ENCODE measurements at regions not wholly inside any gene's neighbourhood (a gene's known extent, or its start where the extent isn't known, plus 50 kb on each side); places are given as distances from the start of the nearest gene placed in this dataset.

DNA sequence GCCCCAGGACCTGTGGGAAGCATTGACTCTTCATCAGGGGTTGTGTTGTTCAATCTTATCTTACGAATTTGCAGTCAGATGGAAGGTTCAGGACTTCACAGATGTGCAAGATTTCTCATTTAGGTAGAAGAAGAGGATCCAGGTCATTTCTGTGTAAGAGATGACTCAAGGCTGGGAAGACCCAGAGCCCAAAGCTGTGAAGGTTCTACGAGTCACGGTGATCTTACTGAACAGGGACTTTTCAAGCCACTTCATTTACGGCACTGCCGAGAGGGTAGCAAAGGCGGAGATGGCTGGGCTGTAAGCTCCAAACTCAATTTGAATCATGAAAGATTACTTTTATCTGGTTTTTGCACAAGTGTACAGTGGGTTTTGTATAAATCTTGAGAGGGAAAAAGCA, 228.0 kb upstream of the MEX3C start:
- Mint-ChIP-seq H3K27me3 (ENCODE audit: insufficient read depth) (peaks cover 7% of the 10 kb centered on the region), H3K36me3 (ENCODE audit: low read depth) (no peaks in the 10 kb centered on the region), H3K4me3 (no peak overlapping the region), H3K4me1 (ENCODE audit: low read depth) (no peaks in the 10 kb centered on the region), H3K9me3 (no peaks in the 10 kb centered on the region), H3K27ac (no peak overlapping the region)
- intact Hi-C loops (cut with micrococcal nuclease) = no loop called here
- DNase-seq (ENCODE audit: low spot score) = no peak

DNA sequence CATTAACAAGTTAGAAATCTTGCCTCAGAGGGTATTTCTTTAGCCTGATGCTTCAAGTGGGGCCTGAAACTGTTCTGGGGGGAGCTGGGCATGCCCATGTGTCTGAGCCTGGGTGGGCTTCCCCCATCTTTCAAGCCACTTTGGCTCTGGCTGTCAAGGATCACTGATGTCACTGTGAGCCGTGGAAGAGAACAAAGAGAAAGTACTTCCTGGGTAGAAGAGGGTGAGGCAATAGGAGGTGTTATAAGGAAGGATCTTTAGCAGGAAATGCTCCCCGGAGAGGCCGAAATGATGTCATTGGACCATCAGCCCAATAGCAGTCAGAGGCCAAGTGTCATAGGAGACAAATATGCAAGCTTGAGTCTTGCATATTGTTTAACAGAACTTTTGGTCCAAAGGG, 228.4 kb upstream of the MEX3C start:
- DNase-seq (ENCODE audit: low spot score) = no peak
- Mint-ChIP-seq H3K36me3 (ENCODE audit: low read depth) (no peaks in the 10 kb centered on the region), H3K9me3 (no peaks in the 10 kb centered on the region), H3K27ac (peak overlapping the region; percentile 25), H3K4me1 (ENCODE audit: low read depth) (no peaks in the 10 kb centered on the region), H3K4me3 (no peak overlapping the region), H3K27me3 (ENCODE audit: insufficient read depth) (peaks cover 8% of the 10 kb centered on the region)
- intact Hi-C loops (cut with micrococcal nuclease) = no loop called here

DNA sequence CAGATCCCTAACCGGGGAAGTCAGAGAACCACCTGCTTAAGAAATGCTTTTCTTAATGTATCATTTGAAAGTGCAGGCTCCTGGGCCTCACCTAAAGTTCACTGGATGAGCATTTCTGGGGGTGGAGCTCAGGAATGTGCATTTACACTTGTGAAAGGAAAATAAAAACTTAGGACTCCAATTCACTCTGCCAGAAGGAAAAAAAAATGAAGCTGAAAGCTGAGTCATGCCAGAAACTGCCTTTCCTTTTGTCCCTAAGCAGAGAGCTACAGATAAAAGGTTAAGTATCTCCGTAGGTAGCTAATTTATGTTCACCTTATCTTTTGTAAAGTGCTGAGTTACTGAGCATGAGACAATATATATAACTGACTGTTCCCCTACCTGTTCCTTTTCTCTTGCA, 229.5 kb upstream of the MEX3C start:
- Mint-ChIP-seq H3K9me3 (no peaks in the 10 kb centered on the region), H3K4me1 (ENCODE audit: low read depth) (no peaks in the 10 kb centered on the region), H3K27me3 (ENCODE audit: insufficient read depth) (peaks cover 8% of the 10 kb centered on the region), H3K27ac (no peak overlapping the region), H3K4me3 (no peak overlapping the region), H3K36me3 (ENCODE audit: low read depth) (no peaks in the 10 kb centered on the region)
- DNase-seq (ENCODE audit: low spot score) = no peak
- intact Hi-C loops (cut with micrococcal nuclease) = no loop called here

DNA sequence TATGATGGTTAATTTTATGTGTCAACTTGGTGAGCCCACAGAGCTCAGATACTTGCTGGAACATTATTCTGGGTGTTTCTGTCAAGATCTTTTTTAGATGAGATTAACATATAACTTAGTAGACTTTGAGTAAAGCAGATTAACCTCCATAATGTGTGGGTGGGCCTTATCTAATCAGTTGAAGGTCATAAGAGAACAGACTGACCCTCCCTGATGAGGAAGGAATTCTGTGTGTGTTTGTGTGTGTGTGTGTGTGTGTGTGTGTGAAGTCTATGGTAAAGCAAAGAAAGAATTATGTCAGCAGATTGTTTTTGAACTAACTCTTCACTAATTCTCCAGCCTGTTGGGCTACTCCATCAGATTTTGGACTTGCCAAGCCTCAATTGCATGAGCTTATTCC, 232.2 kb upstream of the MEX3C start:
- intact Hi-C loops (cut with micrococcal nuclease) = no loop called here
- Mint-ChIP-seq H3K4me3 (no peak overlapping the region), H3K4me1 (ENCODE audit: low read depth) (no peaks in the 10 kb centered on the region), H3K9me3 (no peaks in the 10 kb centered on the region), H3K27ac (no peak overlapping the region), H3K36me3 (ENCODE audit: low read depth) (no peaks in the 10 kb centered on the region), H3K27me3 (ENCODE audit: insufficient read depth) (peaks cover 8% of the 10 kb centered on the region)
- no peak for DNase-seq (ENCODE audit: low spot score)

DNA sequence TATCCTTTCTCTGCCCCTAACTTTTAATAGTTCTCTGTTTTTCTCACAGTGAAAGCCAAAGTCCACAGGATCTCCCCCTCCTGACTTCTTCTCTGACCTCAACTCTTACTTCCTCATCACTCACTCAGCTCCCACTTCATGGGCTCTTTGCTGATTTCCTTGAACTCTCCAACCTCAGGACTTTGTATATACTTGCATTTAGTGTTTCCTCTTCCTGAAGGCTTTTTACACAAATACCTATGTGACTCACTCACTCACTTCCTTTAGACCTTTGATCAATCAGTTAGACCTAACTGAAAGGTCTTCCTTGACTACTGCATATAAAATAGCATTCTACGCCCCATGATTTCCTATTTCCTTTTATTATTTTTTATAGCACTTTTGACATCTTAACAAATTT, 233.1 kb upstream of the MEX3C start:
- no peak for DNase-seq (ENCODE audit: low spot score)
- Mint-ChIP-seq H3K27ac (no peak overlapping the region), H3K4me1 (ENCODE audit: low read depth) (no peaks in the 10 kb centered on the region), H3K4me3 (no peak overlapping the region), H3K9me3 (no peaks in the 10 kb centered on the region), H3K36me3 (ENCODE audit: low read depth) (no peaks in the 10 kb centered on the region), H3K27me3 (ENCODE audit: insufficient read depth) (peaks cover 8% of the 10 kb centered on the region)
- intact Hi-C loops (cut with micrococcal nuclease) = no loop called here

DNA sequence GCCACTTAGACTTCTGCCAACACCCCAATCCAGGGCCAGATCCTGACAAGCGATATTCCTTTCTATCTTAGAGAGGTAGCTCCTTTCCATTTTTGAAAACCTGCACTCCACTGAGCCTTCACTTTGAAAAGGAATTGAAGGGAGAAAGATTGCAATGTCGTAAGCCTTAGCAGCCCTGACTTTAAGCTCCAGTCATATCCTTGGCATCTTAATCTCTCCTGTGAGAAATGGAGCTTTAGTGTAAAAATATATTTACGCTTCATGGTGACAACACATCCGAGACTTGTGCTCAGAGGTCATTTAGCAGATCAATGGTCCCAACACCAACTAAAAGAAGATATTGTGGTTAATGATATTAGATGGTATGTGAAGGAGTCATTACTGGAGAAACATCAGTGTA, 235.8 kb upstream of the MEX3C start:
- H3K36me3 Mint-ChIP-seq (ENCODE audit: low read depth) = no peaks in the 10 kb centered on the region
- no peak for DNase-seq (ENCODE audit: low spot score)
- H3K4me1 Mint-ChIP-seq (ENCODE audit: low read depth) = peaks cover 8% of the 10 kb centered on the region
- H3K9me3 Mint-ChIP-seq = peaks cover 4% of the 10 kb centered on the region
- H3K4me3 Mint-ChIP-seq = no peak overlapping the region
- H3K27me3 Mint-ChIP-seq (ENCODE audit: insufficient read depth) = peaks cover 10% of the 10 kb centered on the region
- H3K27ac Mint-ChIP-seq = no peak overlapping the region
- intact Hi-C loops (cut with micrococcal nuclease) = no loop called here

DNA sequence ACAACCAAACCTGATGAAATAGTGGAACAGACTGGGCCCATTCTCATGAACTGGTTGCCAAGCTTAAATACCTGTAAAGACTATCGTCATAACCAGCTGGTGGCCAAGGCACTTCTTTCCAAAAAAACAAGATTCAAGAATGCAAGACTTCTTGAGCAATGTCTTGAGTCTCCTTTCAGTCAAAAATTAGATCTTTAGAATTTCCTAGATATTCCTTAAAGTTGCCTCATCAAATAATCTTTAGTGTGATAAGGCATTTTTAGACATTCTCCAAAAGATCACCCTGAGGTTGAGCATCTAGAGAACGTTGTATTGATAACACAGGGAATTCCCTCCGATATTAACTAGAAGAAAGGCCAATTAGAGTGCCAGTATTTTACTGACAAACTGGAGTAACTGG, 236.4 kb upstream of the MEX3C start:
- Mint-ChIP-seq H3K4me1 (ENCODE audit: low read depth) (peaks cover 8% of the 10 kb centered on the region), H3K36me3 (ENCODE audit: low read depth) (no peaks in the 10 kb centered on the region), H3K27ac (no peak overlapping the region), H3K4me3 (no peak overlapping the region), H3K27me3 (ENCODE audit: insufficient read depth) (peaks cover 9% of the 10 kb centered on the region), H3K9me3 (peaks cover 4% of the 10 kb centered on the region)
- intact Hi-C loops (cut with micrococcal nuclease) = no loop called here
- DNase-seq (ENCODE audit: low spot score) = no peak

DNA sequence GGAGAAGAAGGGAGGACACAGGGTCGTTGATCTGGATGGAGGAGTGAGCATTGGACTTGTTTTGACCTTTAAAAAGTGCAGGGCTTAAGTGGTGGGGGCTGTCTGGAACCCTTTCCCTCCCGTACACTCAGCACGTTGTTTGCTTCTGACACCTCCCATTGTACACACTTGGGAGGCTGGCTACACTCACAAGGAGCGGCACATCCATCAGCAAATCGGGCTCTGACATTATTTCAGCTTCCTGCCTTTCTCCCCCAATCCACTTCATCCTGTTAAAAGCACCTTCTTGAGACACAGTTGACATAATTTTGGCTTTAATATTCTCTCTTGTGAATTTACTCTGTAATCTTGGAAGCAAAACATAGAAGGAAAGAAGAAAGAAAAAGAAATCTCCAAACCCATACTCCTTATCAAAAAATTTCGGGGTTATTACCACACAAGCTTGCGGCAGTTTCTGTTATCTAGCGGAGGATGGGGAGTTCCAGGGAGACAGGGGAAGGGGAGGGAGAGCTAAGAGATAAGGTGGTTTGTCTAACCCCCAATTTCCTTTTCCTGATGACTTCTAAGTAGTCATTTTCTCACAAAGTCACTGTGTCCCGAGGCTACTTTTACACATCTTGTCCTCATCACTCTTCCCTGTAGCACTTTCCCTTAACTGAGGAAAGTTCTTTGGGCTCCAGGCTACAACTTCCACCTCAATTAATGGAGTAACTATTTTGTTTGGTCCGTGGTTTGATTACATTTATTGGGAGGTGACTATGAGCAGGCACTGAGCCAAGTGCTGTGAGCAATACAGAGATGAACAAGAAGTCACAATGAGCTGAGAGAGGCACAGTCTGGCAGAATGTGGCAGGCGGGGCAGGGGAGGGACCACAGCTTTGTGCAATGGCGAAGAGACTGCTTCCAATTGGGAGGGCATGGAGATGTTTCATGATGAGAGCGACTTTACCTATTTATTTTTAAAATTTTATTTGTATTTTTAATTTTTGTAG, 240.1 kb upstream of the MEX3C start:
- H3K4me1 Mint-ChIP-seq (ENCODE audit: low read depth) = peaks cover 8% of the 10 kb centered on the region
- intact Hi-C loops (cut with micrococcal nuclease) = no loop called here
- H3K27me3 Mint-ChIP-seq (ENCODE audit: insufficient read depth) = peaks cover 6% of the 10 kb centered on the region
- H3K36me3 Mint-ChIP-seq (ENCODE audit: low read depth) = no peaks in the 10 kb centered on the region
- H3K9me3 Mint-ChIP-seq = peaks cover 4% of the 10 kb centered on the region
- H3K4me3 Mint-ChIP-seq = no peak overlapping the region
- H3K27ac Mint-ChIP-seq = no peak overlapping the region
- no peak for DNase-seq (ENCODE audit: low spot score)

DNA sequence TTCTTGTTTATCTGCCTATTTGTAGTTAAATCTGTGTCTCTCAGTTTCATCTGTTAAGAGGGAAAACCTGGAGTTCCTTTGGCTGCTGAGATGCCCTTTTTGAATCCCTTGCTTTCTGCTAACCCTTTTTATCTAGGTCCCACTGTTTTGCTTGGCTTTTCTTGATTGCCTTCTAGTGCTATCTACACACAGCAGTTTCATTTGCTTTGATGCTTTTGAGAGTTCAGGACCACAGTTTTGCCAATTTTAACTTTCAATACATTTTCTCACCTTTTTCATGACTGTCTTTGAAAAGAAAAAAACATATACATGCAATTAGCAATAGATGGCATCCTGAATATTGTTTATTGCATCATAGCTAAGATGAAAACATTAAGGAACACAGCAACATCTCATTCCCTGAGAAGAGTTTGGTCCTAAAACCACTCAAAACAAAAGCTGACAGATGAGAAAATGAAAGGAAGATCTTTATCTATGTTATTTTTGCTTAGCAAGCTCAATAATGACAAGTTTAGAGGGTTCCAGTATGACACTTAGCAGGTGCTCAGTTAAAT, 241.4 kb upstream of the MEX3C start:
- intact Hi-C loops (cut with micrococcal nuclease) = no loop called here
- Mint-ChIP-seq H3K27me3 (ENCODE audit: insufficient read depth) (peaks cover 8% of the 10 kb centered on the region), H3K36me3 (ENCODE audit: low read depth) (no peaks in the 10 kb centered on the region), H3K27ac (no peak overlapping the region), H3K4me3 (no peak overlapping the region), H3K9me3 (peaks cover 4% of the 10 kb centered on the region), H3K4me1 (ENCODE audit: low read depth) (peaks cover 8% of the 10 kb centered on the region)
- no peak for DNase-seq (ENCODE audit: low spot score)

DNA sequence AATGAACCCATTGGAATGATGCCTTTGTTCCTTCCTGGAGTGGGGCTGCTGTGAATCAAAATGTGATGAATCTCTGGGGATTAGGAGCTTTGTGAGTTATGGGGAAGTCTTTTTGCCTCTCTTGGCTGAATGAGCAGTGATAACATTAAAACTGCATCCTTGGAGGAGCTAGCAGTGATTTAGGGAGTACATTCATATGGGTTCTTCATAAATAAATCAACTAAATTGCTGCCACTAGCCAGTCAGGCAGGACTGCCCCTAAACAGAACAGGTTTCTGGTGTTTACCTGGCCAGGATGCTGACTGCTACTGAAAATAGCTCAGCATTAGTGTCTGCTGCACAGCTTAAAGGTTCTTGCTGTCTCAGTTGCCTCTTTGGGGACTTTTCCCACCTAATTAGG, 244.5 kb upstream of the MEX3C start:
- no peak overlapping the region for H3K4me3 Mint-ChIP-seq
- peaks cover 11% of the 10 kb centered on the region for H3K27me3 Mint-ChIP-seq (ENCODE audit: insufficient read depth)
- no peaks in the 10 kb centered on the region for H3K9me3 Mint-ChIP-seq
- no peak for DNase-seq (ENCODE audit: low spot score)
- H3K36me3 Mint-ChIP-seq (ENCODE audit: low read depth) = no peaks in the 10 kb centered on the region
- H3K27ac Mint-ChIP-seq = no peak overlapping the region
- H3K4me1 Mint-ChIP-seq (ENCODE audit: low read depth) = peaks cover 8% of the 10 kb centered on the region
- intact Hi-C loops (cut with micrococcal nuclease) = no loop called here

DNA sequence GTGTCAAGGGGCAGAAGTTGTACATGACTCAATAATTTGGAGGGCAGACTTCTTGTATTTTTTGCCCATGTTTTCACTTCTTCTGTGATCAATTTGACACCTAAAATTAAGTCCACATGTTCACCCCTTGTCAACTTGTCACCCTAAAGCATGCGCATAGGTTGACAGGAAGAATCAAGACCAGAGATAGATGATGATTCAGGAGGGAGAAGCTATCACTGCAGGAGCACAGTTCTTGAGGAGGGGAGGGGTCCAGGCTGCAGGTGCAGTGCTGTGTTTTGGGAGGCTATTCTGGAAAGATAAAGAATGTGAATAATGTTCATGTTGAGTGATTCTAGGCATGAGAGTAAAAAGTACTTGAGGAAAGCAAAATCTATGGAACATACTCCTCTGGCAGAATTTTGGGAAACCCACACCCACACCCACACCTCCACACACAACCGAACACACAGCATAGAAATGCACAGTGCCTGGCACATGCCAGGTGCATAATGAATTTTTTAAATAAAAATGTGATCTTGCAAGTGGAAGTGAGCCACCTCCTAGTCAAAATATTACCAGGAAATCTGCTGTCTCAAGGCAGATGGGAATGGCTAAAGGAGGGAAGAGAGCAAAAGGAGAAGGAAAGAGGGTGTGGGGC, 249.2 kb upstream of the MEX3C start:
- H3K27ac Mint-ChIP-seq = no peak overlapping the region
- no peaks in the 10 kb centered on the region for H3K4me1 Mint-ChIP-seq (ENCODE audit: low read depth)
- no peak overlapping the region for H3K4me3 Mint-ChIP-seq
- no peaks in the 10 kb centered on the region for H3K9me3 Mint-ChIP-seq
- intact Hi-C loops (cut with micrococcal nuclease) = no loop called here
- no peaks in the 10 kb centered on the region for H3K36me3 Mint-ChIP-seq (ENCODE audit: low read depth)
- no peak for DNase-seq (ENCODE audit: low spot score)
- H3K27me3 Mint-ChIP-seq (ENCODE audit: insufficient read depth) = peaks cover 10% of the 10 kb centered on the region

DNA sequence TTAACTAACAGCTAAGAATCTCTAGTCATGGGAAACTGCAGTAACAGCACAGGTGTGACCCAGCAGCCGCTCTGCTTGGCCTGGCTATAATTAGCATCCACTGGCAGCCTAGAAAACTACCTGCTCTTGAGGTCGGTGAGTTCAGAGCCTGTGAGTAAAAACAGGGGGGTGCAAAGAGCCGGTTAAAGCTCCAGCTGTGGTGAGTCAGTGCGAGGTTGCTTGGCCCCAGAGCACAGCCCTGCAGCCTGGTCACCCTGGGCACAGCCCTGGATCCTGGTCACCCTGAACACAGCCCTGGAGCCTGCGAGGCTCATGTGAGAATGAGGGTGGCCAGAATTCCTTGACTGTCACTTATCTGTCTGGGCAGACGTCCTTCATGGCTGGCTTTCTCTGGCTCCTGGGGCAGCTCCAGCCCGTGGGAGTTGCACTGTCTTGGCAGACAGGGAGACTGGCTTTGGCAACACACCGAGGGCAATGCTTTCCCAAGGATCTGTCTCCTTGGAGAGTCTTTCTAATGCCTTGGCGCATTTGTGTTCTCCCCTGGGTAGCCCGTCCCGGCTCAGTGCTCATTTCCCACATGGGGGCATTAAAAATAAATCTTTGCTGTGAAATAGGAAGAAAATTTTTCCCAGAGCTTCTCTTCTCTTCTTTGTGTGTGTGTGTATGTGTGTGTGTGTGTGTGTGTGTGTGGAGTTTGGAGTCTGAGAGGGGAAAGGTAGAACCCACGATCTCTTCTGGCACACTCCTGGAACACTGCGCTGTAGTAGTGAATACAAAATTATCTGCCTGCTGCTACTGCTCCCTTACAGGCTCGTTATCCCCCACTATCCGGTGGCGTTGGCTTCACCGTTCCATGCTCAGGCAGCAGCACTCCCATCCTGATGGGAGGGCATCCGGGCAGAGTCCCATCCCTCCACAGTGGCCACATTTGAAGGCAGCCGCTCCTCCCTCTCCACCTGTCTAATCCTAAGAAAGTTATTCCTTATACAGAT, 250.2 kb upstream of the MEX3C start:
- DNase-seq (ENCODE audit: low spot score) = no peak
- Mint-ChIP-seq H3K9me3 (no peaks in the 10 kb centered on the region), H3K36me3 (ENCODE audit: low read depth) (no peaks in the 10 kb centered on the region), H3K4me1 (ENCODE audit: low read depth) (no peaks in the 10 kb centered on the region), H3K27ac (no peak overlapping the region), H3K27me3 (ENCODE audit: insufficient read depth) (peaks cover 8% of the 10 kb centered on the region), H3K4me3 (no peak overlapping the region)
- intact Hi-C loops (cut with micrococcal nuclease) = no loop called here
